ENCODE measurements at regions not wholly inside any gene's neighbourhood (a gene's known extent, or its start where the extent isn't known, plus 50 kb on each side); places are given as distances from the start of the nearest gene placed in this dataset.
"Not testable (repeated sequence)": the region's sequence is repeated elsewhere in the genome, so short reads cannot be mapped to it uniquely, and the experiment has no call there.

GRCh38 chr6:88449770-88450169 lies 283.6 kb upstream of the CNR1 start:
- DNase-seq: no peak

DNA sequence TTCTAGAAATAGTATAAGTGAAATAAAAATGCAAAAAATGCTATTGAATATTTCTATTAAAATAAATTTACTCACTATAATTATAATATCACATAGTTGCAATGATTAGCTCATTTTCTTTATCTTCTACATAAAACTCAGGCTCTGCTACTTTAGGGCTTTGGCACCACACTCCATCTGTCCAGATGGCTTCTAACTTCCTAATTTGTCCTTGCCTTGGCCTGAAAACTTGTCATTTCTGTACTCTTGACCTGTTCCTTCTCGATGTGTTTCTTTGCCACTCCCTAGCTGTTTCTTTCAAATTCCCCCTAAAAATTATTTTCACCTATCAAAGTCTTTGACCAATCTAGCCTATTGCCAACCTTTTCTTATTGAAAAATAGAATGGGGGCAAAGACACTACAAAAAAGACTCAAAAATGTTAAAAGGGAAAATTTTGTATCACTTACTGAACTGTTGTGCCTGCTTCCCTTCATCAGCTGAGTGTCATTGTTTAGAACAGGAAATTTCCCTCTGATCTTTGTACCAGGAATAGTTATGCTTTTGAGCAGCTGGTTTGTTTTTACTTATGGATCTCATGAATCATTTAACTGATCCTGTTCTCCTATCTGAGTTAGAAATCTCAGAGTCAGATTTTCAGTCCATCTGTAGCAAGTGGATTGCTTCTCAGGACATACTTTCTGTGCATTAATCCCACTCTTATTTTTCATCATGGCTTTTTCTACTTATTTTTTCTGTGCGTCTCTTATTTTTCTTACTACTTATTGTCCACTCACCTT lies 279.2 kb upstream of the CNR1 start:
- no peak for DNase-seq

DNA sequence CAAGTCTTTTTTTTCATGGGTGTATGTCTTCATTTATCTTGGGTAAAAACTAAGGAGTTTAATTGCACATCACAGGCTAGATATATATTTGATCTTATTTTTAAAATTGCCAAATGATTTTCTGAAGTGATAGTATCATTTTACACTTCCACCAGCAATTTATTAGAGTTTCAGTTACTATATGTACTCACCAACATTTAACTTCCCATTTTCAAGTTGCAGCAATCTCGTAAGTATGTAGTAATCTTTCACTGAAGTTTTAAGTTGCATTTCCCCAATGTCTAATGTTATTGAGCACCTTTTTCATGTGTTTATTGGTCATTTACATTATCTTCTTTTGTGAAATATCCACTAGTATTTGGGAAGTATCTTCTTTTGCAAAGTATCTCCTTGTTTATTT lies 277.4 kb upstream of the CNR1 start:
- no peak for DNase-seq

GRCh38 chr6:88442737-88443136 lies 276.6 kb upstream of the CNR1 start:
- no peak for DNase-seq

DNA sequence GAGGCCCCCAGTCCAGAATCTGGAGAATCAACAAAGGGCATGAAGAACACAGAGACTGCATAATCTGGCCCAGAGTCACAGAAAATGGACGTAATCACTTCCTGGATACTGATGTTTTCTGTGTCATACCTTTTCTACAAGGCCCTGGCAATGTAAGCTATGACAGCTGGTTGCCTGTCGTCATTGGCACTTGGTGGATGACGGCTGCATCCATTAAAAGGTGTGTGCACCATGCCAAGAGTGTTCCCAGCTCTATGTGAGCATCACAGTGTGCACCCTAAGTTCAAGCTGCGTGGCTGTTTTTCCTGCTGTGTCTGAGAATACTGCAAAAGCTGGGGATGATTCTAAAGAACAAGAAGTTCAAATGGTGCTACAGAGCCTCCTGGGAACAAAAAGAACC lies 275.2 kb upstream of the CNR1 start:
- DNase-seq: no peak

DNA sequence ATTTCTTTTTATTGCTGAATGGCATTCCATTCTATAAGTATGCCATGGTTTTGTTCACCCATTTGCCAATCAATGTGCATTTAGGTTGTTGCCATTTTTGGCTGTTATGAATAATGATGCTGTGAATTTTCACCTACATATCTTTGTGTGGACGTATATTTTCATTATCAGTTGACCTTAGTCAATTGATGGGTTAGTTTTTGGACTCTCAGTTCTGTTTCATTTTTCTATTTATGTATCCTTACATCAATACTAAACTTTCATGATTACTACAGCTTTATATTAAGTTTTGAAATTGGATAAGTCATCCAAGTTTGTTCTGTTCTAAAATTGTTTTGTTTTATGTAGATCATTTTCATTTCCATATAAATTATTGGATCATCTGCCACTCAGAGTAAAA lies 261.9 kb upstream of the CNR1 start:
- no peak for DNase-seq

- no peak for DNase-seq
Observed at GRCh38 chr6:88426005-88426404, 259.9 kb upstream of the CNR1 start.

GRCh38 chr6:88422831-88423230 lies 256.7 kb upstream of the CNR1 start:
- DNase-seq: no peak

GRCh38 chr6:88420967-88421488 lies 254.9 kb upstream of the CNR1 start:
- not testable (repeated sequence) for DNase-seq

DNA sequence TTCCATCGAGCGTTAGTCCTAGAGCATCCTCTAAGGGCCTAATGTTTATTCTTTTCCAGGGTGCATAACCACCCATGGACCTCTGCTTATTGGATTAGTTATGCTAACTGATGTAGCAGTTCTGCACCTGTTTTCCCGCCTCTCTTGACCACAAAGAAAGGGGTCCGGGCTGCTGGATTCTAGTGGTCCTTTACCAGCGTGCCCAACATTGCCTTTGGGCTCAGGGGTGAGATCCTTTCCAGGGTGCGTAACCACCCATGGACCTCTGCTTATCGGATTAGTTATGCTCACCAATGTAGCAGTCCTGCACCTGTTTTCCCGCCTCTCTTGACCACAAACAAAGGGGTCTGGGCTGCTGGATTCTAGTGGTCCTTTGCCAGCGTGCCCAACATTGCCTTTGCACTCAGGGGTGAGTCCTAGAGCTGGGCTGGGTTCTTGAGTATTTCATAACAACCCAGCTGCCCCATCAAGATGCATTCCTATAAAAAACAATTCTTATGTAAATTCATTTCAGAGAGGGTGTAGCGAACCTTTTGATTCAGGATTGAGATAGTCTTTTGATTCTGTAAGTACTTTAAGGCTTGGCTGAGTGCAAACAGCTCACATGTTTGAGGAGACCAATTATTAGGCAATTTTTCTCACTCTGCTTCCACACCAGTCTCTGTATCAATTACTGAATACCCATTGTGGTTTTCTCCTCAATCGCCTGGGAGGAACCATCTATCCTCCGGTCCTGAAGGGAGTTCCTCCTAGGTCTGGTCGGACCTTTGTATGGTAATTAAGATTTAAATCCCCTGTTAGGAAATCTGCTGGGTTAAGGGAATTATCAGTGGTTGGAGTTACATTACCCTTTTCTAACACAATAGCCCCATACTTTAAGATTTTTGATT lies 253.0 kb upstream of the CNR1 start:
- DNase-seq: not testable (repeated sequence)

GRCh38 chr6:88417361-88417760 lies 251.2 kb upstream of the CNR1 start:
- not testable (repeated sequence) for DNase-seq

GRCh38 chr6:88413459-88413858 lies 247.3 kb upstream of the CNR1 start:
- DNase-seq: no peak

DNA sequence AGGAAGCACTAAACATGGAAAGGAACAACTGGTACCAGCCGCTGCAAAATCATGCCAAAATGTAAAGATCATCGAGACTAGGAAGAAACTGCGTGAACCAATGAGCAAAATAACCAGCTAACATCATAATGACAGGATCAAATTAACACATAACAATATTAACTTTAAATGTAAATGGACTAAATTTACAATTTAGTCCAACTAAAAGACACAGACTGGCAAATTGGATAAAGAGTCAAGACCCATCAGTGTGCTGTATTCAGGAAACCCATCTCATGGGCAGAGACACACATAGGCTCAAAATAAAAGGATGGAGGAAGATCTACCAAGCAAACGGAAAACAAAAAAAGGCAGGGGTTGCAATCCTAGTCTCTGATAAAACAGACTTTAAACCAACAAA lies 242.2 kb upstream of the CNR1 start:
- DNase-seq: not testable (repeated sequence)

DNA sequence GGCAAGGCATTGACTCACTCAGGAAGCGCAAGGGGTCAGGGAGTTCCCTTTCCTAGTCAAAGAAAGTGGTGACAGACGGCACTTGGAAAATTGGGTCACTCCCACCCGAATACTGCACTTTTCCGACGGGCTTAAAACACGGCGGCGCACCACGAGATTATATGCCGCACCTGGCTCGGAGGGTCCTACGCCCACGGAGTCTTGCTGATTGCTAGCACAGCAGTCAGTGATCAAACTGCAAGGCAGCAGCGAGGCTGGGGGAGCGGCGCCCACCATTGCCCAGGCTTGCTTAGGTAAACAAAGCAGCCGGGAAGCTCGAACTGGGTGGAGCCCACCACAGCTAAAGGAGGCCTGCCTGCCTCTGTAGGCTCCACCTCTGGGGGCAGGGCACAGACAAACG lies 240.5 kb upstream of the CNR1 start:
- not testable (repeated sequence) for DNase-seq

DNA sequence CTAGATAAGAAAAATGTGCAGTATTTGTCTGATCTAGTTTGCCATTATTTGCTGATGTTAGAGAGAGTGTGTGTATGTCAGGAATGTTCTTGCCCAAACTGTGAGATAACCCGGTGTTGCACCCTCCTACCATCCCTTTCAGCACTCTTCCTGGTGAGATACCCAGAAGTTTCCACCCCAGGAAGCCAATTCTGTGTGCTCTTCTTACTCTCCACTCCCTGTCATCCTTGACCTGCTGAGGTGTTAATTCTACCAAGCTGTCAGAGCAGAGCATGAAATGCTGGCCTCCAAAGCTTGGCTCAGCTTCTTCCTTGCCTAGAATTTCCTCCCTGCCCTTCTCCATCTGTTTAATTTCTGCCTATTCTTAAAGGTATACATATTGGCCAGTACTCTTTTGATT lies 237.3 kb upstream of the CNR1 start:
- no peak for DNase-seq

- no peak for DNase-seq
Observed at GRCh38 chr6:88402909-88403308, 236.8 kb upstream of the CNR1 start.

GRCh38 chr6:88390998-88391397 lies 224.9 kb upstream of the CNR1 start:
- DNase-seq: not testable (repeated sequence)

GRCh38 chr6:88388589-88388988 lies 222.4 kb upstream of the CNR1 start:
- DNase-seq: no peak

DNA sequence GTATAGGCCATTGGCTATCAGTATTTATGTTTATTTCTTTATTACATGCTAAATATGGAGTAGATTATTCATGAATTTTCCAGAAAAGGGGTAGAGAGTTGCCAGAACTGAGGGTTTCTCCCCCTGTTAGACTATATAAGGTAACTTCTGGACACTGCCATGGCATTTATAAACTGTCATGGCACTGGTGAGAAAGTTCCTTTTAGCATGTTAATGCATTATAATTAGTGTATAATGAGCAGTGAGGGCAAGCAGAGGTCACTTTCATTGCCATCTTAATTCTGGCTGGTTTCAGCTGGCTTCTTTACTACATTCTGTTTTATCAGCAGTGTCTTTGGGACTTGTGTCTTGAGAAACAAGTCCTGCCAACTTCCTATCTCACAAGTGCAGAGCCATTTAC lies 220.0 kb upstream of the CNR1 start:
- DNase-seq: no peak

GRCh38 chr6:88383183-88383582 lies 217.0 kb upstream of the CNR1 start:
- no peak for DNase-seq

DNA sequence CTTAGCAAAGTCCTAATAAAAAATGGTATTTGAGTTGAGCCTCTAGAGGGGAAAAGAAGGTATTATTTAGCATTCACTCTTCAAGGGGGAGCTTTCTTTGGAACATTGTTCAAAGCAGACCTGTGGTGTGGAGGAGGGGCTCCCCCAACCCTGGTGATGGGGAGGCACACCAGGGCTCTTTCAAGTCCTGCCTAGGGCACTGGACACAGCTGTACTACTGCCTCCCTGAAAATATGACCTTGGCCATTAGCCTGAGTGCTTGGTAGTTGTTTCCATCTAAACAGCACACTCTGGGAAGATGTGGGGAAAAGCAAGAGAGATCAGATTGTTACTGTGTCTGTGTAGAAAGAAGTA lies 215.1 kb upstream of the CNR1 start:
- DNase-seq: no peak

DNA sequence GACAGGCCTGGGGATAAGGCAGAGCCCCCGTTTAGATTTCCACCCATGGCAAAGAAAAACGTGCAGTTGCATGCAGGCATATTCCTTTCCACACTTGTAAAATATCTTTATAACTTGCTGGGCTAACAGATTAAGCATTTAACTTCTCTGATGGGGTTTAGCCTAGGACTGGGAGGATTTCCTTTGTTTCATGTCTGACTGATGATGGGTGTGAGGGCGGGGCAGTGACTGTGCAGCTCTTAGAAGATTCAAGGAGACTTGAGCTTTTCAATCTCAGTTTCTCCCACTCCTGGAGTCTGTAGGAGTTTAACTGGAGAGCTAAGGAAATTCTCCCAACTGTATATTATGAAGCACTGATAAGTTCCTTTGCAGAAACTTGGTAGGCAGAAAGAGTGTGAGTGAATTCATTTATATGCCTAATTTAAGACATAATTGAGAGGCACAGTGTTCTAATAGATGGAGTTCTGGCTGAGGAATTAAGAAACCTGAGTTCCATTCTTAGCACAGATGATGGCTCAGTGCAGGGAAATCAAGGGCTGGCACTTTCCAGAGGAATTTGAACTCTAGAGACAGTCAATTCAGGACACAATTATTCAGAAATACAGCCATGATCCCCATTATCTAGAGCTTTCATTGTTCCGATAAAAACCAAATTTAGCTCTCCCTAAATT lies 214.6 kb upstream of the CNR1 start:
- DNase-seq: no peak

DNA sequence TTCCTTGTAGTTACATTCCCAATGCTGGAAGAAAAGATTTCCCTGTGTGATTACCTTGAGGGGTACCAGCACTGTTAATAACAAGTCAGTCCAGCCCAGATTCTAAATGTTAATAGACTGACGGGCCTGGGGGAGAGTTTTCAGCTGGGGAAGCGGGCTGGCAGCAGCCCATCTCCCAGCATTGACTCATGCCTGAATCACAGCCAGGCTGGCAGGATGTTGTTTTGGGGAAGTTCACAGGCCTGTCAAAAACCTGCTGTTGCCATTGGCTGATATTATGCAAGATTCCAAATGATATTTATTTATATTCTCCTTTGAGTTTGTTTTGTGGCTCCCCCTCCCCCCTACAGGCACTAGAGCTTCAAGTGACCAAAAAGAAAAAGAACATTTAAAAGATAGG lies 213.9 kb upstream of the CNR1 start:
- no peak for DNase-seq

GRCh38 chr6:88378639-88379038 lies 212.5 kb upstream of the CNR1 start:
- DNase-seq: no peak

Measured in stimulated activated CD8-positive, alpha-beta memory T cell treated with anti-CD3 and anti-CD28 coated beads, Interleukin-4, amount 100 ng/mL, for 48 hours (primary cell).